ENCODE measurements at regions not wholly inside any gene's neighbourhood (a gene's known extent, or its start where the extent isn't known, plus 50 kb on each side); places are given as distances from the start of the nearest gene placed in this dataset.

- no peak for DNase-seq (ENCODE audit: low spot score)
- BruUV-seq (replicated peaks), result no TSS peak
- POLR2A ChIA-PET, result no interaction called here
- Histone ChIP-seq H2AFZ (ENCODE audit: low read length) (no peak overlapping the region), H4K20me1 (ENCODE audit: insufficient read depth, low read length) (no peaks in the 10 kb centered on the region), H3K4me2 (ENCODE audit: low read length) (no peak overlapping the region), H3K4me1 (ENCODE audit: insufficient read depth, low read length, poor library complexity, severe bottlenecking) (no peaks in the 10 kb centered on the region), H3K4me3 (ENCODE audit: low read depth, low read length, poor library complexity, severe bottlenecking) (no peak overlapping the region), H3K9me3 (ENCODE audit: low read length) (no peaks in the 10 kb centered on the region), H3K36me3 (ENCODE audit: insufficient read depth, low read length) (no peaks in the 10 kb centered on the region), H3K27ac (ENCODE audit: low read depth, low read length, poor library complexity, severe bottlenecking) (no peak overlapping the region), H3K79me2 (ENCODE audit: insufficient read depth, low read depth, low read length) (no peaks in the 10 kb centered on the region), H3K9me2 (ENCODE audit: insufficient read depth, low read length) (no peaks in the 10 kb centered on the region)
- TF ChIP-seq CTCF (conservative IDR thresholded peaks at IDR 0.05; ENCODE audit: low read length), result no peak
- no peak for TF ChIP-seq EZH2phosphoT487 (IDR thresholded peaks at IDR 0.05; ENCODE audit: borderline replicate concordance, low read depth, low read length)
- intact Hi-C loops (cut with micrococcal nuclease; ENCODE audit: unreplicated experiment), result no loop called here
- CTCF ChIA-PET (ENCODE audit: unreplicated experiment), result no interaction called here
Observed at GRCh38 chr5:66438696-66439095, 157.5 kb upstream of the MAST4 start.

- no peaks in the 10 kb centered on the region for H3K36me3 ChIP-seq (ENCODE audit: insufficient read depth, low read length)
- H3K9me2 ChIP-seq (ENCODE audit: insufficient read depth, low read length), result no peaks in the 10 kb centered on the region
- ChIA-PET CTCF (ENCODE audit: unreplicated experiment) (no interaction called here), POLR2A (no interaction called here)
- H3K27ac ChIP-seq (ENCODE audit: low read depth, low read length, poor library complexity, severe bottlenecking), result no peak overlapping the region
- H3K4me3 ChIP-seq (ENCODE audit: low read depth, low read length, poor library complexity, severe bottlenecking), result no peak overlapping the region
- no peak overlapping the region for H3K4me2 ChIP-seq (ENCODE audit: low read length)
- H2AFZ ChIP-seq (ENCODE audit: low read length), result no peak overlapping the region
- no peaks in the 10 kb centered on the region for H3K9me3 ChIP-seq (ENCODE audit: low read length)
- no peaks in the 10 kb centered on the region for H3K79me2 ChIP-seq (ENCODE audit: insufficient read depth, low read depth, low read length)
- intact Hi-C loops (cut with micrococcal nuclease; ENCODE audit: unreplicated experiment), result no loop called here
- no peaks in the 10 kb centered on the region for H4K20me1 ChIP-seq (ENCODE audit: insufficient read depth, low read length)
- TF ChIP-seq EZH2phosphoT487 (IDR thresholded peaks at IDR 0.05; ENCODE audit: borderline replicate concordance, low read depth, low read length) (no peak), CTCF (conservative IDR thresholded peaks at IDR 0.05; ENCODE audit: low read length) (no peak)
- DNase-seq (ENCODE audit: low spot score), result no peak
- no peaks in the 10 kb centered on the region for H3K4me1 ChIP-seq (ENCODE audit: insufficient read depth, low read length, poor library complexity, severe bottlenecking)
- BruUV-seq (replicated peaks), result no TSS peak
Observed at GRCh38 chr5:66440202-66440680, 156.0 kb upstream of the MAST4 start.

DNA sequence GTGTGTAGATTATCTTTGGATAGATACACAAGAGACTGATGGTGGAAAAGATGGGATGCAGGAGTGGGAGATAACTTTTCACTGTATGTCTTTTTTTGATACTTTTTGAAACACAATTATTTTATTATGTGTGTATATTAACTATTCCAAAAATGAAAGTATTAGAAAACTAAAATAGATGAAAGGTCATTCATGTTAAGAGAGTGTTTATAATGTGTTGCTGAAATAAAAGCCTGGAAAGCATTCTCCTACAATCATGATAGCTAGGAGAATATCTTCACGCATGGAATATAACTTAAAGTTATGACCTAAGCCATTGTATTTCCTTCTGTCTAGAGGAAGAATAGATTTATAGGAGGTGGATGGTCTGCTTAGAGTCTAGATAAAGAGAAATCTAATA, 154.8 kb upstream of the MAST4 start:
- no peaks in the 10 kb centered on the region for H4K20me1 ChIP-seq (ENCODE audit: insufficient read depth, low read length)
- H3K27ac ChIP-seq (ENCODE audit: low read depth, low read length, poor library complexity, severe bottlenecking), result no peak overlapping the region
- TF ChIP-seq CTCF (conservative IDR thresholded peaks at IDR 0.05; ENCODE audit: low read length) (no peak), EZH2phosphoT487 (IDR thresholded peaks at IDR 0.05; ENCODE audit: borderline replicate concordance, low read depth, low read length) (no peak)
- H3K4me2 ChIP-seq (ENCODE audit: low read length), result no peak overlapping the region
- no peaks in the 10 kb centered on the region for H3K79me2 ChIP-seq (ENCODE audit: insufficient read depth, low read depth, low read length)
- POLR2A ChIA-PET, result no interaction called here
- CTCF ChIA-PET (ENCODE audit: unreplicated experiment), result no interaction called here
- H2AFZ ChIP-seq (ENCODE audit: low read length), result no peak overlapping the region
- no peak for DNase-seq (ENCODE audit: low spot score)
- intact Hi-C loops (cut with micrococcal nuclease; ENCODE audit: unreplicated experiment), result no loop called here
- no peaks in the 10 kb centered on the region for H3K4me1 ChIP-seq (ENCODE audit: insufficient read depth, low read length, poor library complexity, severe bottlenecking)
- no peaks in the 10 kb centered on the region for H3K9me2 ChIP-seq (ENCODE audit: insufficient read depth, low read length)
- no peaks in the 10 kb centered on the region for H3K36me3 ChIP-seq (ENCODE audit: insufficient read depth, low read length)
- no peak overlapping the region for H3K4me3 ChIP-seq (ENCODE audit: low read depth, low read length, poor library complexity, severe bottlenecking)
- no peaks in the 10 kb centered on the region for H3K9me3 ChIP-seq (ENCODE audit: low read length)
- no TSS peak for BruUV-seq (replicated peaks)
